SK-N-SH (cell line): ENCODE measurements at regions not wholly inside any gene's neighbourhood (a gene's known extent, or its start where the extent isn't known, plus 50 kb on each side); places are given as distances from the start of the nearest gene placed in this dataset.
"Not testable (repeated sequence)": the region's sequence is repeated elsewhere in the genome, so short reads cannot be mapped to it uniquely, and the experiment has no call there.

Source experiments
- CTCF ChIA-PET: fragments of 300-600, 350-600 bp; formaldehyde crosslinking; extraction: SDS; loops from one replicate; lab custom pipeline; 2021; lab: Yijun Ruan, JAX
- POLR2A ChIA-PET: fragments of 350-600 bp; sonication (Branson Sonifier 250); formaldehyde crosslinking; extraction: SDS; loops from one replicate; lab custom pipeline; 2020; ENCODE audit warnings: antibody characterized with exemption, inconsistent platforms; lab: Yijun Ruan, JAX
- DNase-seq: peaks from one replicate; pipeline ENCODE4 v3.0.0; 2012
- H2AFZ ChIP-seq: fragments of 200-600 bp; sonication (generic); 2 replicates; pipeline ENCODE4 v1.8.1; 2016; ENCODE audit warnings: antibody characterized with exemption, mild to moderate bottlenecking, low read depth
- H3F3A ChIP-seq: fragments of 200-600 bp; sonication (generic); replicated peaks from 2 replicates; pipeline ENCODE3; 2016; ENCODE audit warnings: antibody characterized with exemption, mild to moderate bottlenecking; ENCODE audit not compliant: insufficient read depth
- H3K27ac ChIP-seq, 2 experiments: fragments of 200-500 bp in 1 of 2; fragments of 200-600 bp in 1 of 2; sonication (Bioruptor generic) in 1 of 2; sonication (generic), shearing (Covaris generic) in 1 of 2; 2 replicates each; pipeline versions ENCODE4 v1.5.1 to v1.6.1; 2014 to 2016; ENCODE audit warnings: low read depth in 2 of 2, inconsistent platforms in 1 of 2, low read length in 1 of 2, mild to moderate bottlenecking in 1 of 2, mixed read lengths in 1 of 2
- H3K27me3 ChIP-seq: fragments of 200-600 bp; sonication (generic), shearing (Covaris generic); 2 replicates; pipeline ENCODE4 v1.6.1; 2016; ENCODE audit warnings: mixed run types; ENCODE audit not compliant: insufficient read depth
- H3K36me3 ChIP-seq, 2 experiments: fragments of 200-500 bp in 1 of 2; fragments of 200-600 bp in 1 of 2; sonication (Bioruptor generic) in 1 of 2; sonication (generic) in 1 of 2; replicated peaks in 1 of 2; 2 replicates each; pipeline versions ENCODE3 to v1.5.1; 2014 to 2016; ENCODE audit warnings: low read length in 1 of 2, mild to moderate bottlenecking in 1 of 2; ENCODE audit not compliant: insufficient read depth in 2 of 2, control insufficient read depth in 1 of 2
- H3K4me1 ChIP-seq, 2 experiments: fragments of 200-500 bp in 1 of 2; fragments of 200-600 bp in 1 of 2; sonication (Bioruptor generic) in 1 of 2; sonication (generic), shearing (Covaris generic) in 1 of 2; 2 replicates each; pipeline versions ENCODE4 v1.5.1 to v1.6.1; 2014 to 2016; ENCODE audit warnings: low read depth in 1 of 2, low read length in 1 of 2, mixed run types in 1 of 2; ENCODE audit not compliant: insufficient read depth in 2 of 2, control insufficient read depth in 1 of 2
- H3K4me2 ChIP-seq: fragments of 200-600 bp; sonication (generic), shearing (Covaris generic); 2 replicates; pipeline ENCODE4 v1.6.1; 2017; ENCODE audit warnings: mixed run types
- H3K4me3 ChIP-seq, 2 experiments: fragments of 200-500 bp in 1 of 2; fragments of 200-600 bp in 1 of 2; sonication (Bioruptor generic) in 1 of 2; sonication (generic), shearing (Covaris generic) in 1 of 2; 2 replicates each; pipeline versions ENCODE4 v1.5.1 to v1.8.1; 2014 to 2016; ENCODE audit warnings: low read depth in 2 of 2, inconsistent platforms in 1 of 2, low read length in 1 of 2, mild to moderate bottlenecking in 1 of 2, mixed read lengths in 1 of 2, moderate library complexity in 1 of 2
- H3K79me2 ChIP-seq: fragments of 200-600 bp; sonication (generic); 2 replicates; pipeline ENCODE4 v1.8.1; 2017; ENCODE audit warnings: mild to moderate bottlenecking; ENCODE audit not compliant: insufficient read depth
- H3K9ac ChIP-seq: fragments of 200-600 bp; sonication (generic); 2 replicates; pipeline ENCODE4 v1.6.1; 2017; ENCODE audit warnings: mixed run types
- H3K9me2 ChIP-seq: fragments of 200-600 bp; sonication (generic); 2 replicates; pipeline ENCODE4 v1.6.1; 2017; ENCODE audit warnings: mixed run types
- H3K9me3 ChIP-seq: fragments of 200-600 bp; sonication (generic); 2 replicates; pipeline ENCODE4 v1.6.1; 2017; ENCODE audit warnings: mixed run types, mild to moderate bottlenecking, moderate library complexity
- H4K20me1 ChIP-seq: fragments of 200-600 bp; sonication (generic); 2 replicates; pipeline ENCODE4 v1.6.1; 2017; ENCODE audit warnings: mild to moderate bottlenecking, mixed run types; ENCODE audit not compliant: insufficient read depth
- CHD2 ChIP-seq: fragments of 150-350 bp; IDR thresholded peaks from 2 replicates; pipeline ENCODE4 v1.6.1; 2018; ENCODE audit warnings: low read length; ENCODE audit not compliant: partially characterized antibody
- EP300 ChIP-seq, 2 experiments: IDR thresholded peaks; 2 replicates each; pipeline versions ENCODE4 v1.4.0 to v1.6.1; 2012; ENCODE audit warnings: borderline replicate concordance in 1 of 2, low read depth in 1 of 2, low read length in 1 of 2
- FOSL2 ChIP-seq: IDR thresholded peaks from 2 replicates; pipeline ENCODE4 v1.4.0; 2012; ENCODE audit warnings: low read depth, mild to moderate bottlenecking, moderate library complexity, borderline replicate concordance
- FOXM1 ChIP-seq: IDR thresholded peaks from 2 replicates; pipeline ENCODE4 v1.4.0; 2012; ENCODE audit warnings: low read depth, mild to moderate bottlenecking
- MXI1 ChIP-seq: IDR thresholded peaks from 2 replicates; pipeline ENCODE4 v1.6.1; 2012; ENCODE audit warnings: mild to moderate bottlenecking, low read depth, low read length, improper control_type of control experiment
- NFIC ChIP-seq: IDR thresholded peaks from 2 replicates; pipeline ENCODE4 v1.4.0; 2012; ENCODE audit warnings: borderline replicate concordance
- RXRA ChIP-seq: IDR thresholded peaks from 2 replicates; pipeline ENCODE4 v1.4.0; 2012; ENCODE audit warnings: low read depth, mild to moderate bottlenecking, borderline replicate concordance
- YY1 ChIP-seq: IDR thresholded peaks from 2 replicates; pipeline ENCODE4 v1.4.0; 2012; ENCODE audit warnings: low read depth, mild to moderate bottlenecking
- WGBS: methylation state at CpG from one replicate; pipeline ENCODE4 v1.1.6; 2017; ENCODE audit warnings: low lambda C conversion rate; 5-methylcytosine and 5-hydroxymethylcytosine counted together
- TF ChIP-seq, protein P1 (sequence below): fragments of 200-600 bp; sonication (generic); IDR thresholded peaks from 2 replicates; pipeline ENCODE4 v1.6.1; 2017; ENCODE audit warnings: antibody characterized with exemption, mild to moderate bottlenecking, moderate library complexity
- TF ChIP-seq, protein P2 (sequence below): fragments of 150-350 bp; IDR thresholded peaks from 2 replicates; pipeline ENCODE4 v1.6.1; 2016; ENCODE audit warnings: mild to moderate bottlenecking, low read depth, low read length
- TF ChIP-seq, protein P3 (sequence below): fragments of 150-350 bp; IDR thresholded peaks from 2 replicates; pipeline ENCODE4 v1.6.1; 2017; ENCODE audit warnings: antibody characterized with exemption, low read length, low read depth, borderline replicate concordance

DNA sequence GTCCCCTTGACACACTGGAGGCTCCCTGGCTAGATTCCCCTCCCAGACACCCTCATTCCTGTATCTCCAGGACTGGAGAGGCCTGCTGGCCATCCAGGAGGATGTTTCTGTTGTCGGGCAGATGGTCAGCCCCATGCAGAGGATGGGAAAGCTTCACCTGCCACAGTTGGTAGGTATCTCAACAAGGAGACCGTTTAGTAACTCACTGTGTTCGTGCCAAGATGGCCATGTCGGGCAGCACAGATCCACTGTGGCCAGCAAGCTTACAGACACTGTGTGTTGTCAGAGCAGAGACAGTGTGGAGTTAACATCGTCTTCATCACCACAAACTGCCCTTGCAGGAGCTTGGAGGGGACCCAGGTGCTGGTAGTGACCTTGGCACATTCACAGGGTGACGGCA, 390.9 kb downstream of the SEC14L1 start:
- H3K4me2 ChIP-seq, result no peak overlapping the region
- 50% methylated on average over 6 of the region's 6 CpGs for WGBS
- H3K9ac ChIP-seq, result no peak overlapping the region
- H3K27me3 ChIP-seq, result peaks cover 38% of the 10 kb centered on the region
- ChIA-PET CTCF (interaction anchor here (0.8 to 2.9 kb wide), 4 partner anchors 9 to 488 kb away, joined by 3 to 22 read pairs (median 4); no protein-coding TSS in a partner anchor), POLR2A (no interaction called here)
- H3F3A ChIP-seq, result no peaks in the 10 kb centered on the region
- H3K4me1 ChIP-seq, result peaks cover 0 to 13% of the 10 kb centered on the region in 2 experiments; a peak in 1 of 4 replicates
- H4K20me1 ChIP-seq, result no peaks in the 10 kb centered on the region
- no peaks in the 10 kb centered on the region for H3K9me2 ChIP-seq
- no peaks in the 10 kb centered on the region for H3K79me2 ChIP-seq
- no peak overlapping the region for H3K4me3 ChIP-seq
- DNase-seq, result no peak
- no peaks in the 10 kb centered on the region for H3K9me3 ChIP-seq
- no peaks in the 10 kb centered on the region for H3K36me3 ChIP-seq
- H3K27ac ChIP-seq, result no peak overlapping the region
- H2AFZ ChIP-seq, result no peak overlapping the region
- TF ChIP-seq NFIC, result no peak

DNA sequence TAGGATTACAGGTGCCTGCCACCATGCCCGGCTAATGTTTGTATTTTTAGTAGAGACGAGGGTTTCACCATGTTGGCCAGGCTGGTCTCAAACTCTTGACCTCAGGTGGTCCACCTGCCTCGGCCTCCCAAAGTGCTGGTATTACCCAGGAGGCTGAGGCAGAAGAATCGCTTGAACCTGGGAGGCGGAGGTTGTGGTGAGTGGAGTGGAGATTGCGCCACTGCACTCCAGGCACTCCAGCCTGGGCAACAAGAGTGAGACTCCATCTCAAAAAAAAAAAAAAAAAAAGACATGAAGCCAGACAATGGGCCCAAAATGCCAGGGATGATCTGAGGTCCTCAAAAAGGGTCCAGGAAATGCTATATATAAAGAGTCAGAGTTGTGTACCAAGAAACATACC, 392.9 kb downstream of the SEC14L1 start:
- H3K9me3 ChIP-seq, H3K79me2 ChIP-seq, H3K9me2 ChIP-seq, POLR2A ChIA-PET, H3K9ac ChIP-seq, H3K4me3 ChIP-seq, H3K27ac ChIP-seq, H3F3A ChIP-seq, H3K36me3 ChIP-seq, H3K4me2 ChIP-seq, H4K20me1 ChIP-seq, DNase-seq, H3K4me1 ChIP-seq, H2AFZ ChIP-seq: not testable (repeated sequence)
- WGBS, result 74% methylated on average over 6 of the region's 6 CpGs
- CTCF ChIA-PET, result interaction anchor here (1.0 to 2.9 kb wide), 2 partner anchors 9 kb away, joined by 3 to 22 read pairs; no protein-coding TSS in a partner anchor
- peaks cover 38% of the 10 kb centered on the region for H3K27me3 ChIP-seq

DNA sequence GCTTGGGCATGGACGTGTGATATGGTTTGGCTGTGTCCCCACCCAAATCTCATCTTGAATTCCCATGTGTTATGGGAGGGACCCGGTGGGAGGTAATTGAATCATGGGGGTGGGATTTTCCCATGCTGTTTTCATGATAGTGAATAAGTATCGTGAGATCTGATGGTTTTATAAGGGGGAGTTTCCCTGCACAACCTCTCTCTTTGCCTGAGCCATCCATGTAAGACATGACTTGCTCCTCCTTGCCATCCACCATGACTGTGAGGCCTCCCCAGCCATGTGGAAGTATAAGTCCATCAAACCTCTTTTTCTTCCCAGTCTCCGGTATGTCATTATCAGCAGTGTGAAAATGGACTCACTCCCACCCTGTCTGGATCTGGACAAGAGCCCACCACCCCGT, 393.4 kb downstream of the SEC14L1 start:
- H3K4me2 ChIP-seq, result no peak overlapping the region
- peaks cover 36% of the 10 kb centered on the region for H3K27me3 ChIP-seq
- no peaks in the 10 kb centered on the region for H3K9me2 ChIP-seq
- no peak overlapping the region for H3K9ac ChIP-seq
- 57% methylated on average over 5 of the region's 5 CpGs for WGBS
- H3K9me3 ChIP-seq, result no peaks in the 10 kb centered on the region
- no peak for DNase-seq
- no peaks in the 10 kb centered on the region for H3K79me2 ChIP-seq
- H4K20me1 ChIP-seq, result no peaks in the 10 kb centered on the region
- no peaks in the 10 kb centered on the region; a peak in 1 of 4 replicates for H3K4me1 ChIP-seq
- TF ChIP-seq, protein P1, sequence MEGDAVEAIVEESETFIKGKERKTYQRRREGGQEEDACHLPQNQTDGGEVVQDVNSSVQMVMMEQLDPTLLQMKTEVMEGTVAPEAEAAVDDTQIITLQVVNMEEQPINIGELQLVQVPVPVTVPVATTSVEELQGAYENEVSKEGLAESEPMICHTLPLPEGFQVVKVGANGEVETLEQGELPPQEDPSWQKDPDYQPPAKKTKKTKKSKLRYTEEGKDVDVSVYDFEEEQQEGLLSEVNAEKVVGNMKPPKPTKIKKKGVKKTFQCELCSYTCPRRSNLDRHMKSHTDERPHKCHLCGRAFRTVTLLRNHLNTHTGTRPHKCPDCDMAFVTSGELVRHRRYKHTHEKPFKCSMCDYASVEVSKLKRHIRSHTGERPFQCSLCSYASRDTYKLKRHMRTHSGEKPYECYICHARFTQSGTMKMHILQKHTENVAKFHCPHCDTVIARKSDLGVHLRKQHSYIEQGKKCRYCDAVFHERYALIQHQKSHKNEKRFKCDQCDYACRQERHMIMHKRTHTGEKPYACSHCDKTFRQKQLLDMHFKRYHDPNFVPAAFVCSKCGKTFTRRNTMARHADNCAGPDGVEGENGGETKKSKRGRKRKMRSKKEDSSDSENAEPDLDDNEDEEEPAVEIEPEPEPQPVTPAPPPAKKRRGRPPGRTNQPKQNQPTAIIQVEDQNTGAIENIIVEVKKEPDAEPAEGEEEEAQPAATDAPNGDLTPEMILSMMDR, result no peak
- TF ChIP-seq NFIC (no peak), EP300 (IDR thresholded peaks at IDR 0.05; ENCODE audit: borderline replicate concordance in 1 of 2, low read depth in 1 of 2, low read length in 1 of 2) (no peak), MXI1 (no peak), FOXM1 (no peak), FOSL2 (no peak), YY1 (no peak), CHD2 (no peak), RXRA (no peak)
- TF ChIP-seq, protein P2, sequence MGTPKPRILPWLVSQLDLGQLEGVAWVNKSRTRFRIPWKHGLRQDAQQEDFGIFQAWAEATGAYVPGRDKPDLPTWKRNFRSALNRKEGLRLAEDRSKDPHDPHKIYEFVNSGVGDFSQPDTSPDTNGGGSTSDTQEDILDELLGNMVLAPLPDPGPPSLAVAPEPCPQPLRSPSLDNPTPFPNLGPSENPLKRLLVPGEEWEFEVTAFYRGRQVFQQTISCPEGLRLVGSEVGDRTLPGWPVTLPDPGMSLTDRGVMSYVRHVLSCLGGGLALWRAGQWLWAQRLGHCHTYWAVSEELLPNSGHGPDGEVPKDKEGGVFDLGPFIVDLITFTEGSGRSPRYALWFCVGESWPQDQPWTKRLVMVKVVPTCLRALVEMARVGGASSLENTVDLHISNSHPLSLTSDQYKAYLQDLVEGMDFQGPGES, result no peak
- TF ChIP-seq, protein P3, sequence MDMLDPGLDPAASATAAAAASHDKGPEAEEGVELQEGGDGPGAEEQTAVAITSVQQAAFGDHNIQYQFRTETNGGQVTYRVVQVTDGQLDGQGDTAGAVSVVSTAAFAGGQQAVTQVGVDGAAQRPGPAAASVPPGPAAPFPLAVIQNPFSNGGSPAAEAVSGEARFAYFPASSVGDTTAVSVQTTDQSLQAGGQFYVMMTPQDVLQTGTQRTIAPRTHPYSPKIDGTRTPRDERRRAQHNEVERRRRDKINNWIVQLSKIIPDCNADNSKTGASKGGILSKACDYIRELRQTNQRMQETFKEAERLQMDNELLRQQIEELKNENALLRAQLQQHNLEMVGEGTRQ, result no peak
- H3K36me3 ChIP-seq, result no peaks in the 10 kb centered on the region
- no peak overlapping the region for H3K4me3 ChIP-seq
- CTCF ChIA-PET, result interaction anchor here (1.0 kb wide), 1 partner anchor 8 kb away, joined by 3 read pairs; no protein-coding TSS in a partner anchor
- POLR2A ChIA-PET, result no interaction called here
- no peaks in the 10 kb centered on the region for H3F3A ChIP-seq
- H3K27ac ChIP-seq, result no peak overlapping the region
- no peak overlapping the region for H2AFZ ChIP-seq
